Smooth muscle cell (in vitro differentiated cells): ENCODE measurements at regions not wholly inside any gene's neighbourhood (a gene's known extent, or its start where the extent isn't known, plus 50 kb on each side); places are given as distances from the start of the nearest gene placed in this dataset.

Experiments used
- DNase-seq: peaks from one replicate; lab custom pipeline; 2025; ENCODE audit not compliant: unreplicated experiment; lab: John Stamatoyannopoulos, UW
- H2AFZ ChIP-seq: fragments of 200-600 bp; sonication (generic); 2 replicates; pipeline ENCODE4 v1.6.0; 2016; ENCODE audit warnings: antibody characterized with exemption, low read depth, mild to moderate bottlenecking
- H3F3A ChIP-seq: fragments of 200-600 bp; sonication (generic); 2 replicates; pipeline ENCODE4 v1.6.0; 2017; ENCODE audit warnings: antibody characterized with exemption, low read depth
- H3K27ac ChIP-seq: fragments of 200-600 bp; sonication (generic); 2 replicates; pipeline ENCODE4 v1.5.1; 2016; ENCODE audit warnings: low read depth, mild to moderate bottlenecking
- H3K27me3 ChIP-seq: fragments of 200-600 bp; sonication (generic); 2 replicates; pipeline ENCODE4 v1.6.1; 2016; ENCODE audit warnings: low read depth, mild to moderate bottlenecking
- H3K36me3 ChIP-seq: fragments of 200-600 bp; sonication (generic); 2 replicates; pipeline ENCODE4 v1.5.1; 2016; ENCODE audit warnings: low read depth
- H3K4me1 ChIP-seq: fragments of 200-600 bp; sonication (generic); 2 replicates; pipeline ENCODE4 v1.5.1; 2016; ENCODE audit warnings: low read depth
- H3K4me2 ChIP-seq: fragments of 200-600 bp; sonication (generic); 2 replicates; pipeline ENCODE4 v1.6.0; 2016; ENCODE audit warnings: mild to moderate bottlenecking
- H3K4me3 ChIP-seq: fragments of 200-600 bp; sonication (generic); 2 replicates; pipeline ENCODE4 v1.5.1; 2016; ENCODE audit warnings: mild to moderate bottlenecking
- H3K79me2 ChIP-seq: fragments of 200-600 bp; sonication (generic); 2 replicates; pipeline ENCODE4 v1.6.0; 2016; ENCODE audit warnings: low read depth, mild to moderate bottlenecking
- H3K9ac ChIP-seq: fragments of 200-600 bp; sonication (generic); 2 replicates; pipeline ENCODE4 v1.6.0; 2016; ENCODE audit warnings: low read depth
- H3K9me3 ChIP-seq: fragments of 200-600 bp; sonication (generic); replicated peaks from 2 replicates; pipeline ENCODE4 v1.5.1; 2016; ENCODE audit warnings: low read depth
- H4K20me1 ChIP-seq: fragments of 200-600 bp; sonication (generic); 2 replicates; pipeline ENCODE4 v1.6.0; 2016; ENCODE audit warnings: low read depth
- WGBS: methylation state at CpG from one replicate; pipeline ENCODE4 v1.1.7; 2016; ENCODE audit warnings: low lambda C conversion rate; 5-methylcytosine and 5-hydroxymethylcytosine counted together
- TF ChIP-seq, protein P1 (sequence below): fragments of 200-600 bp; sonication (generic); IDR thresholded peaks from 2 replicates; pipeline ENCODE4 v1.5.1; 2017; ENCODE audit warnings: borderline replicate concordance, mild to moderate bottlenecking, antibody characterized with exemption; ENCODE audit not compliant: insufficient read depth, poor library complexity, severe bottlenecking

DNA sequence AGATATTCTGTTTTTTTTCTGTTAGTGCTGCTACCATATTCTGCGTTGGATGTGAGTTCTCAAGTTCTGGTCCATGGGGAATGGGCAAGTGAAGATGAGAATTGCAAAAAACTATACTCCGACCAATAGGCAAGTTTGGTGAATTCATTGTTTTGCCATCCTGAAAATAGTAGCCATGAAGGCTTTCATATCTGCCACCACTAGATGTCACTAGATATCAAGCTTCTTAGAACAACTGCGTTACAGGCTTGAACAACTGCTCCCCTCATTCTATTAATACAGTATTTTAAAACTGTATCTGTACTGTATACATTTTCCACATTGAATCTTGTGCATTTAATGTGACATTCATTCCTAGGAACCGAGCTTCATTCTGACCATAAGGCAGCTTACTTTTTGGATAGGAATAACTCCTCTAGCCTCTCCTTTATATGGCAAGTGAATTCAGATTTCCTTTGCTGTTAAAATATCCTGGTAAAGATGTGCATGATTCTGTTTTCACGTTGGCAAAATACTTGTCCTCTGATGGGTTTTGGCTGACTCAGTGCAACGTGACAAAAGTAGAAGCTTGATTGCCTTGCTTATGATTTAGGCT, 163.6 kb downstream of the SREK1 start:
- H3K9ac ChIP-seq, result no peak overlapping the region
- H3K36me3 ChIP-seq, result no peaks in the 10 kb centered on the region
- no peaks in the 10 kb centered on the region for H3F3A ChIP-seq
- no peak overlapping the region for H3K4me2 ChIP-seq
- TF ChIP-seq, protein P1, sequence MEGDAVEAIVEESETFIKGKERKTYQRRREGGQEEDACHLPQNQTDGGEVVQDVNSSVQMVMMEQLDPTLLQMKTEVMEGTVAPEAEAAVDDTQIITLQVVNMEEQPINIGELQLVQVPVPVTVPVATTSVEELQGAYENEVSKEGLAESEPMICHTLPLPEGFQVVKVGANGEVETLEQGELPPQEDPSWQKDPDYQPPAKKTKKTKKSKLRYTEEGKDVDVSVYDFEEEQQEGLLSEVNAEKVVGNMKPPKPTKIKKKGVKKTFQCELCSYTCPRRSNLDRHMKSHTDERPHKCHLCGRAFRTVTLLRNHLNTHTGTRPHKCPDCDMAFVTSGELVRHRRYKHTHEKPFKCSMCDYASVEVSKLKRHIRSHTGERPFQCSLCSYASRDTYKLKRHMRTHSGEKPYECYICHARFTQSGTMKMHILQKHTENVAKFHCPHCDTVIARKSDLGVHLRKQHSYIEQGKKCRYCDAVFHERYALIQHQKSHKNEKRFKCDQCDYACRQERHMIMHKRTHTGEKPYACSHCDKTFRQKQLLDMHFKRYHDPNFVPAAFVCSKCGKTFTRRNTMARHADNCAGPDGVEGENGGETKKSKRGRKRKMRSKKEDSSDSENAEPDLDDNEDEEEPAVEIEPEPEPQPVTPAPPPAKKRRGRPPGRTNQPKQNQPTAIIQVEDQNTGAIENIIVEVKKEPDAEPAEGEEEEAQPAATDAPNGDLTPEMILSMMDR, result peak; percentile 92
- no peak overlapping the region for H2AFZ ChIP-seq
- no peaks in the 10 kb centered on the region for H3K79me2 ChIP-seq
- no peak overlapping the region for H3K4me3 ChIP-seq
- H3K27me3 ChIP-seq, result no peaks in the 10 kb centered on the region
- H3K9me3 ChIP-seq, result no peaks in the 10 kb centered on the region
- H4K20me1 ChIP-seq, result no peaks in the 10 kb centered on the region
- 17% methylated on average over 6 of the region's 6 CpGs for whole genome bisulfite sequencing
- no peak overlapping the region for H3K27ac ChIP-seq
- no peak for DNase-seq
- H3K4me1 ChIP-seq, result no peaks in the 10 kb centered on the region

DNA sequence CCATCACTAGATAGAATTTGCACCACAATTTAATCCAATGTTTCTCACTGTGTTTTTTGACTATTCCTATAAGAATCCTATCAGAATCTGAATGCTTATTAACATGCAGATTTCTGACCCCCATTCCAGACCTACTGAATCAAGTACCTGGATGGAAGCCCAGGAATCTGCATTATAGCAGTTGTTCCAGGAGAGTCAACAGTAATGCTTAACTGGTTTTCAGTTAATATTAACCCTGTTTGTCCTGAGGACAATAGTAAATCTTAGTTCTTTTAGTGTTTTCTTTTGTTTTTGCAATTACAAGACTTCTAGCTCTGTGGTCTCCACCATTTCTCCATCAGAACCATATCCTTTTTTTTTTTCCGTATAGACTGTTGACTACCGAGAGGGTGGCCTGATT, 168.2 kb downstream of the SREK1 start:
- Histone ChIP-seq H3K27ac (no peak overlapping the region), H4K20me1 (no peaks in the 10 kb centered on the region), H3F3A (no peaks in the 10 kb centered on the region), H3K4me2 (no peak overlapping the region), H3K4me1 (no peaks in the 10 kb centered on the region), H3K9ac (no peak overlapping the region), H3K36me3 (no peaks in the 10 kb centered on the region), H3K4me3 (no peak overlapping the region), H2AFZ (no peak overlapping the region), H3K27me3 (no peaks in the 10 kb centered on the region), H3K9me3 (no peaks in the 10 kb centered on the region), H3K79me2 (no peaks in the 10 kb centered on the region)
- TF ChIP-seq, protein P1, result no peak
- WGBS, result 92% methylated on average over 2 of the region's 2 CpGs
- no peak for DNase-seq

DNA sequence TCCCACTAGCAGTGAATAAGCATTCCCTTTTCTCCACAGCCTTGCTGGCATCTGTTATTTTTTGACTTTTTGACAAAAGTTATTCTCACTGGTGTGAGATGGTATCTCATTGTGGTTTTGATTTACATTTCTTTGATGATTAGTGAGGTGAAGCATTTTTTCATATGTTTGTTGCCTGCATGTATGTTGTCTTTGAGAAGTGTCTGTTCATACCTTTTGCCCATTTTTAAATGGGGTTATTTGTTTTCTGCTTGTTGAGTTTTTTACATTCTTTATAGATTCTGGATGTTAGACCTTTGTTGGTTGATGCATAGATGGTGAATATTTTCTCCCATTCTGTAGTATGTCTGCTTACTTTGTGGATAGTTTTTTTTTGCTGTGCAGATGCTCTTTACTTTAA, 171.7 kb downstream of the SREK1 start:
- Histone ChIP-seq H3K79me2 (no peaks in the 10 kb centered on the region), H3K27me3 (no peaks in the 10 kb centered on the region), H3K4me2 (no peak overlapping the region), H4K20me1 (no peaks in the 10 kb centered on the region), H3K4me1 (no peaks in the 10 kb centered on the region), H3K4me3 (no peak overlapping the region), H3F3A (no peaks in the 10 kb centered on the region), H3K9ac (no peak overlapping the region), H3K27ac (no peak overlapping the region), H3K36me3 (no peaks in the 10 kb centered on the region), H3K9me3 (no peaks in the 10 kb centered on the region), H2AFZ (no peak overlapping the region)
- TF ChIP-seq, protein P1, result no peak
- no peak for DNase-seq

DNA sequence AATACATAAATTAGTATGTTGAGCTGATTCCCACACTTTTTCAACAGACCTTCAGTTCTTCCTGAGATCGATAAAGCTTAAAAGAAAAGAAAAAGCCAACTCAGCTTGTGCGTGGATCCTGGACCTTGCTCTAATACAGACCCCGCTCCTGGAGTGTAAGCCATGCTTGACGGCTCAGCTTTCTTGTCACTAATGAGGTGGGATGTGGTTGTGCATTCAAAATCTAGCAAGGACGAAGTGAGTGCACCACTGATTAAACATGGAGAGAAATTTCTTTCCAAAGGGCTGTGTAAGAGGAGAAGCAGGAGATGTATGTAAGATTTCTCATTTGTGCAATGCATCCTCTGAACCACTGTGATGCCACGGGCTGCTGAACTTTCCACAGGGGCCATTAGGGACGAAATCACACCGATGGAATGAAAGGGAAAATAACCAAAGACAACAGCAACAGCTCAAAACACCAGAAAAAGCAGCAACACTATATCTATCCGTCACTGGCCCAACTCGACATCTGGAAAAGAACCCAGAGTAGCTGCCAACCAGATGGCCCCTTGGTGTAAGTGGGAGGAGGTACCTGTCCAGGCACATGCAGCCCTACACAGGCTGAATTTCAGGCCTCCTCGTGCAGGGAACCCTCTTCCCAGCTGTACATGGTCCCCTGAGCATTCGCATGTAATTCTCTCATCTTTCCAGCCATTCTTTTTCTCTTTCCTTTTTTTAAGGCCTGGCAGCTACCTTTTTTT, 178.9 kb downstream of the SREK1 start:
- H3K4me2 ChIP-seq, result no peak overlapping the region
- no peaks in the 10 kb centered on the region for H3K27me3 ChIP-seq
- H3K9ac ChIP-seq, result no peak overlapping the region
- H3K4me1 ChIP-seq, result no peaks in the 10 kb centered on the region
- H2AFZ ChIP-seq, result no peak overlapping the region
- no peak for DNase-seq
- H3K4me3 ChIP-seq, result no peak overlapping the region
- no peaks in the 10 kb centered on the region for H3F3A ChIP-seq
- H4K20me1 ChIP-seq, result no peaks in the 10 kb centered on the region
- no peaks in the 10 kb centered on the region for H3K79me2 ChIP-seq
- no peaks in the 10 kb centered on the region for H3K36me3 ChIP-seq
- TF ChIP-seq, protein P1, result no peak
- 85% methylated on average over 12 of the region's 12 CpGs for WGBS
- H3K9me3 ChIP-seq, result no peaks in the 10 kb centered on the region
- no peak overlapping the region for H3K27ac ChIP-seq
